ENCODE measurements at regions not wholly inside any gene's neighbourhood (a gene's known extent, or its start where the extent isn't known, plus 50 kb on each side); places are given as distances from the start of the nearest gene placed in this dataset.
A peak's percentile ranks its signal among the peaks of the same experiment; 100 is the strongest.
"Not testable (repeated sequence)": the region's sequence is repeated elsewhere in the genome, so short reads cannot be mapped to it uniquely, and the experiment has no call there.

DNA sequence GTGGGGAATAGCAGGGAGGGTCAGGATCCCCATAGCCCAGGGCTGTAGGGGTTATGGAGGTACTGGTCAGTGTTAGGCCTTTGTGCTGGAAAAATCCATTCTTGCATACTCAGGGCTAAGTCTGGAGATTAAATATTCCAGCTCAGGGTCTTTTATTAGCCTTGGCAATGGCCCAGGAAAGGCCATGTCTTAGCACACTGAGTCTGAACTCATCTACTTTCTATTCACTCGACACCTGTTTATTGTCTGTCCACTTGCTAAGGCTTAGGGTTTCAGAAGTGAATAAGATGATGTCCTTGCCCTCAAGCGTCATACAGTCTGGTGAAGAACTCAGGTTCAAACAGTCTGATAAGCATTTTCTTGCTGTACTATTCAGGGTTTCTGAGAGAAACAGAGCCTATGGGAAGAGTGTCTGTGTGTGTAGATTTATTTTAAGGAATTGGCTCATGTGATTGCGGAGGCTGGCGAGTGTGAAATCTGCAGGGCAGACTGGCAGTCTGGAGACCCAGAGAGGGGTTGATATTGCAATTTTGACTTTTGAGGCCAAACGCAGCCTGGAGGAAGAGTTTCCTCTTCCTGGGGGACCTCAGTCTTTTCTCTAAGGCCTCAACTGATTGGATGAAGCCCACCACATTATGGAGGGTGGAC lies 135.8 kb downstream of the RAMP3 start:
- peaks cover 24% of the 10 kb centered on the region for H3K27me3 Mint-ChIP-seq
- peaks cover 4% of the 10 kb centered on the region for H3K9me3 Mint-ChIP-seq
- no peak for ATAC-seq (replicated peaks)
- no peaks in the 10 kb centered on the region for H3K36me3 Mint-ChIP-seq (ENCODE audit: low read depth)
- H3K4me3 Mint-ChIP-seq: no peak overlapping the region
- H3K27ac Mint-ChIP-seq: no peak overlapping the region
- H3K4me1 Mint-ChIP-seq: no peaks in the 10 kb centered on the region

DNA sequence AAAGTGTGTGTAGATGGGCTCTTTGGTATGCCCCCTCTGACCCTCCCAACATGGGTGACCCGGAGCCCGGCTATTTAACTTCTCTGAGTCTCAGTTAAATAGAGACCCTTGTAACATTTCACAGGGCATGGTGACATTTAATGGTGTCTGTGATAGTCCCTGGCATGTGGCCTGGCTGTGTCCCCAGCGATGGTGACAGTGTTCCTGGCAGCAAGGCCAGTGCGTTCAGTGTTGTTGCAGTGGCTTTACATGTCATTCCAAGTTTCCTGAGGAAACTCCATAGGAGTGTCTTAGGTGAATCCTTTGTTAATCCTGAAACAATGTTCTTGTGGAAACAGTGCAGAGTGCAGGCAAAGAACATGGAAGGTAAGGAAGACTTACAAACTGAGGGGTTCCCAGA lies 137.0 kb downstream of the RAMP3 start:
- H3K27ac Mint-ChIP-seq: no peak overlapping the region
- no peaks in the 10 kb centered on the region for H3K9me3 Mint-ChIP-seq
- no peaks in the 10 kb centered on the region for H3K4me1 Mint-ChIP-seq
- H3K27me3 Mint-ChIP-seq: peaks cover 29% of the 10 kb centered on the region
- no peak for ATAC-seq (replicated peaks)
- H3K36me3 Mint-ChIP-seq (ENCODE audit: low read depth): no peaks in the 10 kb centered on the region
- H3K4me3 Mint-ChIP-seq: no peak overlapping the region

DNA sequence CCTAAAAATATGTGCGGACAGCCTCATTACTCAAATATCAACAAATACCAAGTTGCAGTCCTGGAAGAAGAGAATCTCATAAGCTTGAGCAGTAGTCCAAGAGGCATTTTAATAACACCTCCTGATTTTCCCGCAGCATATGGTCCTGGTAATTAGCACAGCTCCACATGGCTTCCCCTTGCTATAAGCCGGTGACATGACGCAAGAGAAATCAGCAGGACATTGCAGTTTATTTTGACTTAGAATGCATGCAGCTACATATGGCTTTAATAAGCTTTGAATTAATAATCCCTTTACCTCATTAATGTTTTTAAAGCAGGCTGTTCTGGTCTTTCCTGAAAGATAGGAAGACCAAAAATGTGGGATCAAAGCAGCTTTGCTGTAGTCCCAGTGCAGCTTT lies 137.6 kb downstream of the RAMP3 start:
- peaks cover 35% of the 10 kb centered on the region for H3K27me3 Mint-ChIP-seq
- no peaks in the 10 kb centered on the region for H3K9me3 Mint-ChIP-seq
- H3K27ac Mint-ChIP-seq: no peak overlapping the region
- no peaks in the 10 kb centered on the region for H3K36me3 Mint-ChIP-seq (ENCODE audit: low read depth)
- H3K4me1 Mint-ChIP-seq: no peaks in the 10 kb centered on the region
- no peak for ATAC-seq (replicated peaks)
- no peak overlapping the region for H3K4me3 Mint-ChIP-seq

DNA sequence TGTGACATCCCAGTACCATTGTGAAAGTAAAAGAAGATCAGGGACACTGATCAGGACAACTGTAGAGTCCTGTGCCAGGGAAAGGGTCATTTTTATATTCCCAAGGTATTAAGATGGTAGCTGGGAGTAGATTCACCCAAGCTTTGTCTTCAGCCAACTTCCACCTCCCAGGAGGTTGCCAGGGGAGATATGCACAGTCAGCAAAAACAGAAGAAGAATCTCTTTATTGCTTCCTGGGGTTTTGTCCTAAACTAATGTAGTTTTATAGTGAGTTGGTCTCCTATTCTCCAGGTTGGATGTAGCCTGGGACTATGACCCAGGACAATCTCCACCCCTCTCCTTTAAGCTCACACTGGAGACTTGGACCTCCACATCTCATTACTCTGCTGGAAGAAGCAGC lies 139.2 kb downstream of the RAMP3 start:
- Mint-ChIP-seq H3K27ac (no peak overlapping the region), H3K27me3 (peaks cover 49% of the 10 kb centered on the region), H3K36me3 (ENCODE audit: low read depth) (no peaks in the 10 kb centered on the region), H3K4me1 (no peaks in the 10 kb centered on the region), H3K4me3 (no peak overlapping the region), H3K9me3 (no peaks in the 10 kb centered on the region)
- ATAC-seq (replicated peaks): no peak

DNA sequence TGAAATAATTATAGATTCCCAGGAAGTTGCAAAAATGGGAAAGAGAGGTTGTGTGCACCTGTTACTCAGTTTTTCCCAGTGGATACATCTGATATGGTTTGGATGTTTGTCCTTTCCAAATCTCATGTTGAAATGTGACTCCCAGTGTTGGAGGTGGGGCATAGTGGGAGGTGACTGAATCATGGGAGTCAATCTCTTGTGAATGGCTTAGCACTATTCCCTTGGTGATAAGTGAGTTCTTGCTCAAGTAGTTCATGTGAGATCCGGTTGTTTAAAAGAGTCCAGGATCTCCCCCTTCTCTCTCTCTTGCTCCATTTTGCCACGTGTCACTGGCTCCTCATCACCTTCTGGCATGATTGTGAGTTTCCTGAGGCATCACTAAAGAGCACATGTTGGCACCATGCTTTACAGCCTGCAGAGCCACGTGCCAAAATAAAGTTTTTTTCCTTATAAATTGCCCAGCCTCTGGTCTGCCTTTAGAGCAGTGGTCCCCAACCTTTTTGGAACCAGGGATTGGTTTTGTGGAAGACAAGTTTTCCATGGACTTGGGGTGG lies 149.2 kb downstream of the RAMP3 start:
- H3K27me3 Mint-ChIP-seq: peaks cover 16% of the 10 kb centered on the region
- H3K27ac Mint-ChIP-seq: no peak overlapping the region
- no peak for ATAC-seq (replicated peaks)
- no peaks in the 10 kb centered on the region for H3K4me1 Mint-ChIP-seq
- H3K4me3 Mint-ChIP-seq: no peak overlapping the region
- peaks cover 12% of the 10 kb centered on the region for H3K9me3 Mint-ChIP-seq
- no peaks in the 10 kb centered on the region for H3K36me3 Mint-ChIP-seq (ENCODE audit: low read depth)

DNA sequence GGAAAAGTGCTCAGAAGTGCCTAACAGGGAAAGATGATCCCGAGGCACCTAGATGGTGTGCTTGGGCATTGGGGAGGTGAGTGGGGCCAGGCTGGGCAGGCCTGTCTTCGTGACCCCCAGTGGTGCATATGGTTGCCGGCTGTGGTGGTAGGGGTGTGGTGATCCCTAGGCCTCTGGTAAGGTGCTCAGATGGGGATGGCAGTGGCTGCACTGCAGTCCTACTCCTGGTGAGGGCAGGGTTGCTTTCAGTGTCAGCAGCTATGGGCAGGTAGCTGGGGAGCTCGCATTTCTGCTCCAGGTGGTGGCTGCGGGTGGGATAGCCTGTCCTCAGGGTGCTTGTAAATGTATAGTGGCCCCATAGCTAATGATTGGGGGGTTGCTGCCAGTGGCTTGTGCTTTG lies 154.0 kb downstream of the RAMP3 start:
- H3K36me3 Mint-ChIP-seq (ENCODE audit: low read depth): no peaks in the 10 kb centered on the region
- no peaks in the 10 kb centered on the region for H3K4me1 Mint-ChIP-seq
- H3K27ac Mint-ChIP-seq: no peak overlapping the region
- no peak overlapping the region for H3K4me3 Mint-ChIP-seq
- ATAC-seq (replicated peaks): no peak
- peaks cover 12% of the 10 kb centered on the region for H3K9me3 Mint-ChIP-seq
- H3K27me3 Mint-ChIP-seq: peaks cover 15% of the 10 kb centered on the region

DNA sequence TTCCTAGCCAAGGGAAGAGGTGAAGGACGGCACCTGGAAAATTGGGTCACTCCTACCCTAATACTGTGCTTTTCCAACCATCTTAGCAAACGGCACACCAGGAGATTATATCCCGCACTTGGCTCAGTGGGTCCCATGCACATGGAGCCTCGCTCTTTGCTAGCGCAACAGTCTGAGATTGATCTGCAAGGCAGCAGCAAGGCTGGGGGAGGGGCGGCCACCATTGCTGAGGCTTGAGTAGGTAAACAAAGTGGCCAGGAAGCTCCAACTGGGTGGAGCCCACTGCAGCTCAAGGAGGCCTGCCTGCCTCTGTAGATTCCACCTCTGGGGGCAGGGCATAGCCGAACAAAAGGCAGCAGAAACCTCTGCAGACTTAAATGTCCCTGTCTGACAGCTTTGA lies 157.9 kb downstream of the RAMP3 start:
- peaks cover 31% of the 10 kb centered on the region for H3K27me3 Mint-ChIP-seq
- peaks cover 11% of the 10 kb centered on the region for H3K9me3 Mint-ChIP-seq
- not testable (repeated sequence) for ATAC-seq (replicated peaks); H3K4me1 Mint-ChIP-seq; H3K4me3 Mint-ChIP-seq; H3K36me3 Mint-ChIP-seq (ENCODE audit: low read depth); H3K27ac Mint-ChIP-seq

DNA sequence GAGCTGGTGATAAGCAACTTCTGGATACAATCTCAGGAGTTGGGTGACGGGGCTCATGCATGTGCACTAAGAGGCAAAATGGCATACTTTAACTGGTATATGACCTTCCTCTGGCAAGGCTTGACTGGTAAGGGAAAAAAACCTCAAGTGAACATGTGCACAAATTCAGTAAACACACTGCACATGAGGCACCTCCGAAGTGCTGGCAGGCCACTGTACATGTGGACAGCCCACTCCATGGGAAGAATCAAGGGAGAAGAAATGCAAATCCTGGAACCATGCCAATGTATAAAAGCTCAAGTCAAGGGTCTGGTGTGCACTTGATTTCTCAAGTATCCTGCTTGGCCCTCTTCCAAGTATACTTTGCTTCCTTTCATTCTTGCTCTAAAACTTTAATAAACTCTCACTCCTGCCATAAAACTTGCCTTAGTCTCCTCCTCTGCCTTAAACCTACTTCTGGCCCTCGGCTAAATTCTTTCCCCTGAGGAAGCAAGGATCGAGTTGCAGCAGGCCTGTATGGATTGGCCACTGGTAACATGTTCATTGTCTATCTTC lies 167.2 kb downstream of the RAMP3 start:
- ATAC-seq (replicated peaks): no peak
- H3K4me3 Mint-ChIP-seq: no peak overlapping the region
- H3K27me3 Mint-ChIP-seq: peaks cover 9% of the 10 kb centered on the region
- no peaks in the 10 kb centered on the region for H3K4me1 Mint-ChIP-seq
- no peaks in the 10 kb centered on the region for H3K9me3 Mint-ChIP-seq
- H3K36me3 Mint-ChIP-seq (ENCODE audit: low read depth): no peaks in the 10 kb centered on the region
- H3K27ac Mint-ChIP-seq: no peak overlapping the region

DNA sequence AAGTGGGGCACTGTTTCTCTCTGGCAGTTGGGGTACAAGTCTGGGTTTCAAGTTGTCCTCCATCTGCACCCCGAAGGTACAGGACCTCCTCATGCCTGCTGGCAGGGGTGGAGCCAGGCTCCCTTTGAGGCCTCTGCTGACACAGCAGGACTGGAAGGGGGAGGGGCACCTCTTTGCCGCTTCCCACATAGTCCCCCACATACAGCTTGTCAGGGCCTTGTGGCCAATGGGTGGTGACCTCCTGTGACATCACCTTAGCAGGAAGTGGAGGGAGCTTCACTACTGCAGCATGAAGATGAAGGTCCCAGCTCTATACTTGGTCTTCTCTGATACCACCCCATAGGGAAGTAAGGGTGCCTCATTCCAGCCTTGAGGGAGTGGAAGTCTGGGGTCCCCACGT lies 167.8 kb downstream of the RAMP3 start:
- no peaks in the 10 kb centered on the region for H3K36me3 Mint-ChIP-seq (ENCODE audit: low read depth)
- no peaks in the 10 kb centered on the region for H3K4me1 Mint-ChIP-seq
- no peak overlapping the region for H3K27ac Mint-ChIP-seq
- no peaks in the 10 kb centered on the region for H3K9me3 Mint-ChIP-seq
- no peak overlapping the region for H3K4me3 Mint-ChIP-seq
- no peak for ATAC-seq (replicated peaks)
- H3K27me3 Mint-ChIP-seq: peaks cover 12% of the 10 kb centered on the region

DNA sequence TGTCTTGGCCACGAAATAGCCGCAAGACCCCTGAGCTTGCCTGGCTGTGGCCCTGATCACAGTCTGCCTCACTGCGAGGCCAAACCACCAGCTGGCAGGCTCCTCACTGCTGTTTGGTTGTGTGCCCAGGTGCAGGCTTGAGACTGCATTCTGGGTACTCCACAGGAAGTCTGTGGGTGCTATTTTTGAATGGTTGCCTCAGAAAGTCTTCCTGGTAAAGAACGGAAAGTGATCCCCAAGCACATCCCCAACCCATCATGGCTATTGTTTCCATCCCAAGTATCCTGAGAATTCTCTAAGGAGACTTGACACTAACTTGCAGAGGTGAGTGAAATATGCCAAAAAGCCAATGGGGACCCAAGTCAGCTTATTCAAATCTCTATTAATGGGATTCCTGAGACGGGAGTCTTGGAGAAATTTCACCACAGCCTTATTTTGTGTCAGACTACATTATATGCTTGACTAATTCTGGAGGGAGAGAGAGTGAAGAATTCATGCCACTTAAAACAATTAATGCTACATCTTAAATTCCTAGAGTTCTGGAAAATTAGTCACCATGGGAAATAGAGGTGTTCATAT lies 170.9 kb downstream of the RAMP3 start:
- H3K36me3 Mint-ChIP-seq (ENCODE audit: low read depth): no peaks in the 10 kb centered on the region
- H3K27ac Mint-ChIP-seq: no peak overlapping the region
- H3K9me3 Mint-ChIP-seq: no peaks in the 10 kb centered on the region
- ATAC-seq (replicated peaks): no peak
- H3K4me1 Mint-ChIP-seq: no peaks in the 10 kb centered on the region
- peaks cover 25% of the 10 kb centered on the region for H3K27me3 Mint-ChIP-seq
- H3K4me3 Mint-ChIP-seq: no peak overlapping the region

DNA sequence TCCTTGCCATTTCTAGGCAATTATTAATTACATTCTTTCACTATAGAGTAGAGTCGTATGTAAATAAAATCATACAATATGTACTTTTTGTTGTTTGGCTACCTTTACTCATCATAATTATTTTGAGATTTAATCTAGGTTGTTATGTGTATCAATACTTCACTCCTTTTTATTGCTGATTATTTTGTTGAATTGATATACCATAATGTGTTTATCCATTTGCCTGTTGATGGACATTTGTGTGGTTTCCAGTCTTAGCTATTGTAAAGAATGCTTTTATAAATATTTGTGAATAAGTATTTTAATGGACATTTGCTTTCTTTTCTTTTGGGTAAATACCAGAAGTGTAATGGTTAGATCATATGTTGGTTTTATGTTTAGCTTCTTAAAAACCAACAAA lies 174.0 kb downstream of the RAMP3 start:
- Mint-ChIP-seq H3K36me3 (ENCODE audit: low read depth) (no peaks in the 10 kb centered on the region), H3K4me3 (no peak overlapping the region), H3K27ac (no peak overlapping the region), H3K9me3 (no peaks in the 10 kb centered on the region), H3K4me1 (no peaks in the 10 kb centered on the region), H3K27me3 (peaks cover 46% of the 10 kb centered on the region)
- no peak for ATAC-seq (replicated peaks)

DNA sequence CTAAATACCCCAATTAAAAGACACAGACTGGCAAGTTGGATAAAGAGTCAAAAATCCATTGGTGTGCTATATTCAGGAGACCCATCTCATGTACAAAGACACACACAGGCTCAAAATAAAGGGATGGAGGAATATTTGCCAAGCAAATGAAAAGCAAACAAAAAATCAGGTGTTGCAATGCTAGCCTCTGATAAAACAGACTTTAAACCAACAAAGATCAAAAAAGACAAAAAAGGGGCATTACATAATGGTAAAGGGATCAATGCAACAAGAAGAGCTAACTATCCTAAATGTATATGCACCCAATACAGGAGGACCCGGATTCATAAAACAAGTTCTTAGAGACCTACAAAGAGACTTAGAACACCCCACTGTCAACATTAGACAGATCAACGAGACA lies 177.4 kb downstream of the RAMP3 start:
- not testable (repeated sequence) for H3K36me3 Mint-ChIP-seq (ENCODE audit: low read depth); H3K4me1 Mint-ChIP-seq; H3K4me3 Mint-ChIP-seq; H3K9me3 Mint-ChIP-seq; ATAC-seq (replicated peaks); H3K27ac Mint-ChIP-seq
- H3K27me3 Mint-ChIP-seq: peaks cover 41% of the 10 kb centered on the region

DNA sequence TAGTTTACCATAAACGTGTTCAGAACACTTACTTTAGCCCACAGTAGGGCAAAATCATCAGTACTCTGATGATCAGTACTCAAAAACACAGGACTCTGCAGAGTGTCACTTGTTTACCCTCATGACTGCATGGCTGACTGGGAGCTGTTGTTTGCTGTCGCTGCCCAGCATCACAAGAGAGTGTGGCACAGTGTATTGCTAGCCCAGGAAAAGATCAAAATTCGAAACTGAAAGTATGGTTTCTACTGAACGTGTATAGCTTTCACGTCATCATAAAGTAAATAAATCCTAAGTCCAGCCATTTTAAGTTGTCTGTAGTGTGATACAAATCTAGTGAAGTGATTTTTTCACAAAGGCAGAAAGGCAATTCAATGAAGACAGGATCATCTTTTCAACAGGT lies 184.6 kb downstream of the RAMP3 start:
- no peaks in the 10 kb centered on the region for H3K9me3 Mint-ChIP-seq
- H3K4me1 Mint-ChIP-seq: no peaks in the 10 kb centered on the region
- no peaks in the 10 kb centered on the region for H3K36me3 Mint-ChIP-seq (ENCODE audit: low read depth)
- H3K27me3 Mint-ChIP-seq: peaks cover 19% of the 10 kb centered on the region
- ATAC-seq (replicated peaks): peak; percentile 46
- no peak overlapping the region for H3K27ac Mint-ChIP-seq
- no peak overlapping the region for H3K4me3 Mint-ChIP-seq

DNA sequence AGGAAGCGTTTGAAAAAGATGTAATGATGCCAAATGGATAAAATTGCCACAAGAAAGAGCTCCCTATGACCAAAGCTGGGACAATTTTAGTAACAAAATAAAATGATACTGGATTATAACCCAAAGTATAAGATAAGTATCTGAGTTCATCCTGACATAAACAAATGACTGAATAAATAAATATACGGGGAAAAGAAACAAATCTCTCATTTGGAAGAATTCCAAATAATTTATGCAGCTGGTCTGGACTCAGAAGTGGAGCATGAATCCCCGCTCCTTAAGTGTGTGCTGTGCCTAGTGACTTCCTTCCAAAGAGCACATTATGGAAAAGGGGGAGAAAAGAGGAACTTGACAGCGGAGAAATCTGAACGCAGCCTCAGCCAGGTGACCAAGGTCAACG lies 186.2 kb downstream of the RAMP3 start:
- H3K27me3 Mint-ChIP-seq: peaks cover 23% of the 10 kb centered on the region
- no peak overlapping the region for H3K27ac Mint-ChIP-seq
- H3K4me3 Mint-ChIP-seq: no peak overlapping the region
- ATAC-seq (replicated peaks): no peak
- no peaks in the 10 kb centered on the region for H3K9me3 Mint-ChIP-seq
- no peaks in the 10 kb centered on the region for H3K4me1 Mint-ChIP-seq
- H3K36me3 Mint-ChIP-seq (ENCODE audit: low read depth): no peaks in the 10 kb centered on the region

DNA sequence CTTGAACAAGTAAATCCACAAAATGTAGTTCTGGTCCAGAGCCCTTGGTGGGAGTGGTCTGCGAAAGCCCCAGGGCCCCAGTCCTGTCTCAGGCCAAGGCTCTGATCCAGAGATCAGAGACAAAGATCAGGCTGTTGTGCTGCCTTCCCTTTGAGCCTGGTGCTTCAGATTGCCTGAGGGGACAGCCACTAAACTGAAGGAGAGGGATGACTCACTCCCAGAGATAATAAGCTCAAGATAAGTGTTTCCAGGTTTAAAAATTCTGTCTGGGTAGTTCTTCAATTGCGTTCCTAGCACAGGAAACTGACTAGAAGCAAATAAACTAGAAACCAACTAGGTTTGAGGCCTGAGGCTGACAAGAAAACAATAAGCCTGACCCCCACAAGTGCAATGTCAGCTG lies 190.2 kb downstream of the RAMP3 start:
- no peak overlapping the region for H3K4me3 Mint-ChIP-seq
- no peaks in the 10 kb centered on the region for H3K4me1 Mint-ChIP-seq
- no peaks in the 10 kb centered on the region for H3K9me3 Mint-ChIP-seq
- no peak overlapping the region for H3K27ac Mint-ChIP-seq
- peaks cover 28% of the 10 kb centered on the region for H3K27me3 Mint-ChIP-seq
- no peaks in the 10 kb centered on the region for H3K36me3 Mint-ChIP-seq (ENCODE audit: low read depth)
- ATAC-seq (replicated peaks): no peak
